Activated CD8-positive, alpha-beta T cell treated with anti-CD3 and anti-CD28 coated beads for 36 hours (primary cell): ENCODE measurements at regions not wholly inside any gene's neighbourhood (a gene's known extent, or its start where the extent isn't known, plus 50 kb on each side); places are given as distances from the start of the nearest gene placed in this dataset.

Experiments
- ATAC-seq: fragments of 200-7000 bp; cut with Tn5 transposase; one replicate; pipeline ENCODE4 v1.10.0; 2021; ENCODE audit warnings: mild to moderate bottlenecking, moderate library complexity
- CTCF ChIA-PET: fragments of 350-600 bp; sonication (Branson Sonifier 250); formaldehyde crosslinking; loops from one replicate; lab custom pipeline; 2021; ENCODE audit warnings: antibody characterized with exemption; lab: Charles Lee
- POLR2A ChIA-PET: fragments of 350-600 bp; sonication (Branson Sonifier 250); formaldehyde crosslinking; loops from one replicate; lab custom pipeline; 2021; ENCODE audit warnings: antibody characterized with exemption; lab: Charles Lee
- DNase-seq: peaks from one replicate; pipeline ENCODE4 v3.0.0-alpha.2; 2020
- H3K27ac Mint-ChIP-seq: one replicate; pipeline ENCODE4 v1.8.0; 2021; ENCODE audit warnings: mild to moderate bottlenecking, mixed read lengths
- H3K27me3 Mint-ChIP-seq: one replicate; pipeline ENCODE4 v1.8.0; 2021; ENCODE audit warnings: mixed read lengths
- H3K36me3 Mint-ChIP-seq: one replicate; pipeline ENCODE4 v1.8.0; 2021; ENCODE audit warnings: low read depth, mixed read lengths
- H3K4me1 Mint-ChIP-seq: one replicate; pipeline ENCODE4 v1.8.0; 2021; ENCODE audit warnings: low read depth, mixed read lengths
- H3K4me3 Mint-ChIP-seq: one replicate; pipeline ENCODE4 v1.8.0; 2021; ENCODE audit warnings: mild to moderate bottlenecking, moderate library complexity, mixed read lengths
- H3K9me3 Mint-ChIP-seq: one replicate; pipeline ENCODE4 v1.8.0; 2021; ENCODE audit warnings: mixed read lengths
- CTCF ChIP-seq: fragments of 200-600 bp; IDR thresholded peaks from one replicate; pipeline ENCODE4 v1.8.0; 2022; ENCODE audit warnings: antibody characterized with exemption, mild to moderate bottlenecking
- intact Hi-C: fragments of 100-400 bp; cut with micrococcal nuclease; formaldehyde crosslinking; loops from one replicate; pipeline ENCODE4 v1.10.0; 2022

- H3K4me1 Mint-ChIP-seq = no peaks in the 10 kb centered on the region
- H3K27ac Mint-ChIP-seq = no peak overlapping the region
- TF ChIP-seq CTCF = no peak
- H3K9me3 Mint-ChIP-seq = no peaks in the 10 kb centered on the region
- H3K4me3 Mint-ChIP-seq = no peak overlapping the region
- ChIA-PET CTCF (no interaction called here), POLR2A (no interaction called here)
- no peak for DNase-seq
- no peaks in the 10 kb centered on the region for H3K36me3 Mint-ChIP-seq
- no peaks in the 10 kb centered on the region for H3K27me3 Mint-ChIP-seq
- no peak for ATAC-seq
- intact Hi-C loops = no loop called here
Observed at GRCh38 chr10:108598320-108598695, 1325.0 kb downstream of the XPNPEP1 start.

DNA sequence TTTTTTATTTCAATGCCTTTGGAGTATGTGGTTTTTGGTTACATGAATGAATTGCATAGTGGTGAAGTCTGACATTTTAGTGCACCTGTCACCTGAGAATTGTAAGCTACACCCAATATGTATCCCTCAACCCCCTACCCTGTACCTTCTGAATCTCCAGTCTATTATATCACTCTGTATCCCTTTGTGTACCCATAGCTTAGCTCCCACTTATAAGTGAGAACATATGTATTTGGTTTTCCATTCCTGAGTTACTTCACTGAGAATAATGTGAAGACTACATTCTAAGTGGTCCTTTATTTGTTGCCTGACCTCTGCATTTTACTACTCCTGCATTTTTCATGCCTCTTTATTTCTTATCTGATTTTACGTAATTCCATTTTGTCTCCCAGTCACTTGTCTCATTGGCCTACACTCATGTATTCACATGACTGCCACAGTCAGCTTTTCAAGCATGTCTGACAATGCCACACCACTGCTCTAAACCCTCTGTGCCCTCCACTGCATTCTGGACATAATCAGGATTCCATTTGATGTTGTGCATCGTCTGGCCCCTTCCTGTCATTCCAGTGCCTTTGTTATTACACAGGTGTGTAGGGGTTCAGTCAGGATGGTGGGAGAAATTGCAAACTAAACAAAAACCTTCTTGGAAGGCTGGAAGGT, 1325.5 kb downstream of the XPNPEP1 start:
- no peaks in the 10 kb centered on the region for H3K36me3 Mint-ChIP-seq
- H3K27ac Mint-ChIP-seq = no peak overlapping the region
- H3K9me3 Mint-ChIP-seq = no peaks in the 10 kb centered on the region

DNA sequence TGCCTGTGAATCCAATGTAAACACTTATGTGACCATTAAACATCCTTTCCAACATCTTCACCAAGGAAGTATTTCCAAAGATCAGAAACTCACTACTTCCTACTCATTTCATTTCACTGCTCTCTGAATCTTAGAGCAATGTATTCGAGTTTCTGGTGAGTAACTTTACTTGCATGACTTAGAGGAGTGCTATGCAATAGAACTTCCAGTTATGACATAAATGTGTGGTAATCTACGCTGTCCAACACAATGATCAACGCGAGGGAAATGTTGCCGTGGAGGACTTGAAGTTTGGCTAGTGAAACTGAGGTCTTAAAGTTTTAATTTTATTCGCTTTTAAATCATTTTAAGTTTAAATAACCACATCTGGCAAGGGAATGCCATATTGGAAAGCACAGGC, 1326.3 kb downstream of the XPNPEP1 start:
- no peaks in the 10 kb centered on the region for H3K9me3 Mint-ChIP-seq
- intact Hi-C loops = no loop called here
- CTCF ChIA-PET = no interaction called here

More for the DNA sequence above, 1325.5 kb downstream of the XPNPEP1 start:
- no peaks in the 10 kb centered on the region for H3K27me3 Mint-ChIP-seq
- ChIA-PET POLR2A (no interaction called here), CTCF (no interaction called here)
- DNase-seq (no peak), ATAC-seq (no peak)
- no peaks in the 10 kb centered on the region for H3K4me1 Mint-ChIP-seq
- intact Hi-C loops = no loop called here
- no peak for TF ChIP-seq CTCF
- H3K4me3 Mint-ChIP-seq = no peak overlapping the region

DNA sequence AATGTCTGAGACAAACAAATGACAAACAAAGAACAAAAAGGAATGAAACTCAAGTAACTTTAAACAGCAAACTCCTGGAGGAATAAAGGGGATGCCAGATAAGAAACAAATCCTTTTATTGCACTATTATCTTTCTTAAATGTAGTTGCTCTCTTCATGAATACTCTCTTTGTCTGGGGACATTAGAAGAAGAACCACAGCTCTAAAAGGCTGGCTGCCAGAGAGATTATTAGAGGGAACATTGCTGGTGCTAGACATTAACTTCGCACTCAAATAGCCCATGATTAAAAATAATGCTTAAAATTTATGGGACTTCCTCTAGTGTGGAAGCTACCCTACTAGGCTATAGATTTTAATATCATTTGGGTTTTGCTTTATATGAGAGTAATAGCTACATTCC, 1330.4 kb downstream of the XPNPEP1 start:
- ATAC-seq (no peak), DNase-seq (no peak)
- Mint-ChIP-seq H3K36me3 (no peaks in the 10 kb centered on the region), H3K4me3 (no peak overlapping the region), H3K4me1 (no peaks in the 10 kb centered on the region), H3K9me3 (no peaks in the 10 kb centered on the region), H3K27me3 (no peaks in the 10 kb centered on the region), H3K27ac (no peak overlapping the region)
- intact Hi-C loops = no loop called here
- ChIA-PET CTCF (no interaction called here), POLR2A (no interaction called here)
- no peak for TF ChIP-seq CTCF

More for the DNA sequence above, 1326.3 kb downstream of the XPNPEP1 start:
- POLR2A ChIA-PET = no interaction called here
- no peak for DNase-seq
- no peak for TF ChIP-seq CTCF
- Mint-ChIP-seq H3K4me1 (no peaks in the 10 kb centered on the region), H3K27ac (no peak overlapping the region), H3K36me3 (no peaks in the 10 kb centered on the region), H3K27me3 (no peaks in the 10 kb centered on the region), H3K4me3 (no peak overlapping the region)
- ATAC-seq = no peak

GRCh38 chr10:108591417-108591816, 1331.9 kb downstream of the XPNPEP1 start:
- Mint-ChIP-seq H3K9me3 (no peaks in the 10 kb centered on the region), H3K4me3 (no peak overlapping the region), H3K27ac (no peak overlapping the region), H3K4me1 (no peaks in the 10 kb centered on the region), H3K36me3 (no peaks in the 10 kb centered on the region), H3K27me3 (no peaks in the 10 kb centered on the region)
- CTCF ChIA-PET = no interaction called here
- POLR2A ChIA-PET = no interaction called here
- no peak for TF ChIP-seq CTCF
- DNase-seq (no peak), ATAC-seq (no peak)
- intact Hi-C loops = no loop called here
